ENCODE measurements at regions not wholly inside any gene's neighbourhood (a gene's known extent, or its start where the extent isn't known, plus 50 kb on each side); places are given as distances from the start of the nearest gene placed in this dataset.

GRCh38 chr6:99833034-99833433 is 161.0 kb downstream of the MCHR2 start:
- H3K36me3 ChIP-seq (ENCODE audit: control insufficient read depth, insufficient read depth, low read length): no peaks in the 10 kb centered on the region
- H3K4me1 ChIP-seq (ENCODE audit: control insufficient read depth, insufficient read depth, low read length): no peaks in the 10 kb centered on the region
- no peaks in the 10 kb centered on the region for H3K9me3 ChIP-seq (ENCODE audit: control insufficient read depth, insufficient read depth, low read length)
- no peak overlapping the region for H3K9ac ChIP-seq (ENCODE audit: low read depth, low read length)
- no peak overlapping the region for H3K4me3 ChIP-seq (ENCODE audit: low read depth, low read length)
- no peaks in the 10 kb centered on the region for H3K27me3 ChIP-seq (ENCODE audit: control insufficient read depth, insufficient read depth, low read length)

- Histone ChIP-seq H3K4me3 (ENCODE audit: low read depth, low read length) (no peak overlapping the region), H3K9ac (ENCODE audit: low read depth, low read length) (no peak overlapping the region), H3K4me1 (ENCODE audit: control insufficient read depth, insufficient read depth, low read length) (no peaks in the 10 kb centered on the region), H3K9me3 (ENCODE audit: control insufficient read depth, insufficient read depth, low read length) (no peaks in the 10 kb centered on the region), H3K36me3 (ENCODE audit: control insufficient read depth, insufficient read depth, low read length) (no peaks in the 10 kb centered on the region), H3K27me3 (ENCODE audit: control insufficient read depth, insufficient read depth, low read length) (no peaks in the 10 kb centered on the region)
Measured at GRCh38 chr6:99836471-99836870, 157.6 kb downstream of the MCHR2 start.

GRCh38 chr6:99838607-99839006 is 155.4 kb downstream of the MCHR2 start:
- no peaks in the 10 kb centered on the region for H3K4me1 ChIP-seq (ENCODE audit: control insufficient read depth, insufficient read depth, low read length)
- H3K9me3 ChIP-seq (ENCODE audit: control insufficient read depth, insufficient read depth, low read length): no peaks in the 10 kb centered on the region
- no peak overlapping the region for H3K4me3 ChIP-seq (ENCODE audit: low read depth, low read length)
- no peaks in the 10 kb centered on the region for H3K36me3 ChIP-seq (ENCODE audit: control insufficient read depth, insufficient read depth, low read length)
- H3K27me3 ChIP-seq (ENCODE audit: control insufficient read depth, insufficient read depth, low read length): peaks cover 13% of the 10 kb centered on the region
- no peak overlapping the region for H3K9ac ChIP-seq (ENCODE audit: low read depth, low read length)

GRCh38 chr6:99841297-99841696 is 152.7 kb downstream of the MCHR2 start:
- H3K36me3 ChIP-seq (ENCODE audit: control insufficient read depth, insufficient read depth, low read length): no peaks in the 10 kb centered on the region
- peaks cover 8% of the 10 kb centered on the region for H3K4me1 ChIP-seq (ENCODE audit: control insufficient read depth, insufficient read depth, low read length)
- H3K9me3 ChIP-seq (ENCODE audit: control insufficient read depth, insufficient read depth, low read length): no peaks in the 10 kb centered on the region
- no peak overlapping the region for H3K4me3 ChIP-seq (ENCODE audit: low read depth, low read length)
- H3K9ac ChIP-seq (ENCODE audit: low read depth, low read length): no peak overlapping the region
- peaks cover 30% of the 10 kb centered on the region for H3K27me3 ChIP-seq (ENCODE audit: control insufficient read depth, insufficient read depth, low read length)

GRCh38 chr6:99846006-99846405 is 148.0 kb downstream of the MCHR2 start:
- Histone ChIP-seq H3K4me1 (ENCODE audit: control insufficient read depth, insufficient read depth, low read length) (peaks cover 8% of the 10 kb centered on the region), H3K9ac (ENCODE audit: low read depth, low read length) (no peak overlapping the region)

GRCh38 chr6:99850841-99851240 is 143.2 kb downstream of the MCHR2 start:
- Histone ChIP-seq H3K9ac (ENCODE audit: low read depth, low read length) (no peak overlapping the region), H3K4me1 (ENCODE audit: control insufficient read depth, insufficient read depth, low read length) (peaks cover 5% of the 10 kb centered on the region), H3K27me3 (ENCODE audit: control insufficient read depth, insufficient read depth, low read length) (peaks cover 22% of the 10 kb centered on the region), H3K36me3 (ENCODE audit: control insufficient read depth, insufficient read depth, low read length) (no peaks in the 10 kb centered on the region), H3K4me3 (ENCODE audit: low read depth, low read length) (no peak overlapping the region), H3K9me3 (ENCODE audit: control insufficient read depth, insufficient read depth, low read length) (no peaks in the 10 kb centered on the region)

More at GRCh38 chr6:99846006-99846405, 148.0 kb downstream of the MCHR2 start:
- Histone ChIP-seq H3K27me3 (ENCODE audit: control insufficient read depth, insufficient read depth, low read length) (peaks cover 49% of the 10 kb centered on the region), H3K4me3 (ENCODE audit: low read depth, low read length) (no peak overlapping the region), H3K36me3 (ENCODE audit: control insufficient read depth, insufficient read depth, low read length) (no peaks in the 10 kb centered on the region), H3K9me3 (ENCODE audit: control insufficient read depth, insufficient read depth, low read length) (no peaks in the 10 kb centered on the region)

GRCh38 chr6:99852031-99852430 is 142.0 kb downstream of the MCHR2 start:
- no peaks in the 10 kb centered on the region for H3K36me3 ChIP-seq (ENCODE audit: control insufficient read depth, insufficient read depth, low read length)
- no peak overlapping the region for H3K9ac ChIP-seq (ENCODE audit: low read depth, low read length)
- H3K4me3 ChIP-seq (ENCODE audit: low read depth, low read length): no peak overlapping the region
- H3K9me3 ChIP-seq (ENCODE audit: control insufficient read depth, insufficient read depth, low read length): no peaks in the 10 kb centered on the region
- peaks cover 14% of the 10 kb centered on the region for H3K27me3 ChIP-seq (ENCODE audit: control insufficient read depth, insufficient read depth, low read length)
- no peaks in the 10 kb centered on the region for H3K4me1 ChIP-seq (ENCODE audit: control insufficient read depth, insufficient read depth, low read length)

- H3K9ac ChIP-seq (ENCODE audit: low read depth, low read length): no peak overlapping the region
- no peaks in the 10 kb centered on the region for H3K36me3 ChIP-seq (ENCODE audit: control insufficient read depth, insufficient read depth, low read length)
- H3K9me3 ChIP-seq (ENCODE audit: control insufficient read depth, insufficient read depth, low read length): no peaks in the 10 kb centered on the region
- H3K27me3 ChIP-seq (ENCODE audit: control insufficient read depth, insufficient read depth, low read length): peaks cover 18% of the 10 kb centered on the region
- H3K4me1 ChIP-seq (ENCODE audit: control insufficient read depth, insufficient read depth, low read length): no peaks in the 10 kb centered on the region
- no peak overlapping the region for H3K4me3 ChIP-seq (ENCODE audit: low read depth, low read length)
Measured at GRCh38 chr6:99867026-99867425, 127.0 kb downstream of the MCHR2 start.

- H3K4me3 ChIP-seq (ENCODE audit: low read depth, low read length): peak overlapping the region; percentile 24
- H3K4me1 ChIP-seq (ENCODE audit: control insufficient read depth, insufficient read depth, low read length): no peaks in the 10 kb centered on the region
- peaks cover 18% of the 10 kb centered on the region for H3K27me3 ChIP-seq (ENCODE audit: control insufficient read depth, insufficient read depth, low read length)
- no peaks in the 10 kb centered on the region for H3K9me3 ChIP-seq (ENCODE audit: control insufficient read depth, insufficient read depth, low read length)
- no peak overlapping the region for H3K9ac ChIP-seq (ENCODE audit: low read depth, low read length)
- H3K36me3 ChIP-seq (ENCODE audit: control insufficient read depth, insufficient read depth, low read length): no peaks in the 10 kb centered on the region
Measured at GRCh38 chr6:99868074-99868702, 125.8 kb downstream of the MCHR2 start.
